ENCODE measurements at regions not wholly inside any gene's neighbourhood (a gene's known extent, or its start where the extent isn't known, plus 50 kb on each side); places are given as distances from the start of the nearest gene placed in this dataset.

GRCh38 chr15:62824111-62825015 lies 218.2 kb upstream of the TPM1 start:
- H3K4me3 ChIP-seq (ENCODE audit: low read length), result no peak overlapping the region
- TF ChIP-seq CTCF (conservative IDR thresholded peaks at IDR 0.05; ENCODE audit: low read length), result no peak
- DNase-seq (ENCODE audit: low read depth), result peak; percentile 76

- no peak for DNase-seq (ENCODE audit: low read depth)
- no peak for TF ChIP-seq CTCF (conservative IDR thresholded peaks at IDR 0.05; ENCODE audit: low read length)
- H3K4me3 ChIP-seq (ENCODE audit: low read length), result no peak overlapping the region
These were observed 217.4 kb upstream of the TPM1 start for GRCh38 chr15:62825191-62825590.

GRCh38 chr15:62826561-62826960 lies 216.0 kb upstream of the TPM1 start:
- no peak for DNase-seq (ENCODE audit: low read depth)
- TF ChIP-seq CTCF (conservative IDR thresholded peaks at IDR 0.05; ENCODE audit: low read length), result no peak
- no peak overlapping the region for H3K4me3 ChIP-seq (ENCODE audit: low read length)

GRCh38 chr15:62828364-62828763 lies 214.2 kb upstream of the TPM1 start:
- H3K4me3 ChIP-seq (ENCODE audit: low read length), result no peak overlapping the region
- DNase-seq (ENCODE audit: low read depth), result no peak
- no peak for TF ChIP-seq CTCF (conservative IDR thresholded peaks at IDR 0.05; ENCODE audit: low read length)

- TF ChIP-seq CTCF (conservative IDR thresholded peaks at IDR 0.05; ENCODE audit: low read length), result no peak
- no peak overlapping the region for H3K4me3 ChIP-seq (ENCODE audit: low read length)
- no peak for DNase-seq (ENCODE audit: low read depth)
These were observed 210.3 kb upstream of the TPM1 start for GRCh38 chr15:62832231-62832630.

- no peak overlapping the region for H3K4me3 ChIP-seq (ENCODE audit: low read length)
- peak; percentile 56 for DNase-seq (ENCODE audit: low read depth)
- no peak for TF ChIP-seq CTCF (conservative IDR thresholded peaks at IDR 0.05; ENCODE audit: low read length)
These were observed 208.9 kb upstream of the TPM1 start for GRCh38 chr15:62833646-62834045.

- no peak for DNase-seq (ENCODE audit: low read depth)
- TF ChIP-seq CTCF (conservative IDR thresholded peaks at IDR 0.05; ENCODE audit: low read length), result no peak
- H3K4me3 ChIP-seq (ENCODE audit: low read length), result no peak overlapping the region
These were observed 207.7 kb upstream of the TPM1 start for GRCh38 chr15:62834686-62835329.
